ENCODE measurements at regions not wholly inside any gene's neighbourhood (a gene's known extent, or its start where the extent isn't known, plus 50 kb on each side); places are given as distances from the start of the nearest gene placed in this dataset.

GRCh38 chr9:90055226-90055625, 450.4 kb downstream of the GADD45G start:
- TF ChIP-seq, protein P1, sequence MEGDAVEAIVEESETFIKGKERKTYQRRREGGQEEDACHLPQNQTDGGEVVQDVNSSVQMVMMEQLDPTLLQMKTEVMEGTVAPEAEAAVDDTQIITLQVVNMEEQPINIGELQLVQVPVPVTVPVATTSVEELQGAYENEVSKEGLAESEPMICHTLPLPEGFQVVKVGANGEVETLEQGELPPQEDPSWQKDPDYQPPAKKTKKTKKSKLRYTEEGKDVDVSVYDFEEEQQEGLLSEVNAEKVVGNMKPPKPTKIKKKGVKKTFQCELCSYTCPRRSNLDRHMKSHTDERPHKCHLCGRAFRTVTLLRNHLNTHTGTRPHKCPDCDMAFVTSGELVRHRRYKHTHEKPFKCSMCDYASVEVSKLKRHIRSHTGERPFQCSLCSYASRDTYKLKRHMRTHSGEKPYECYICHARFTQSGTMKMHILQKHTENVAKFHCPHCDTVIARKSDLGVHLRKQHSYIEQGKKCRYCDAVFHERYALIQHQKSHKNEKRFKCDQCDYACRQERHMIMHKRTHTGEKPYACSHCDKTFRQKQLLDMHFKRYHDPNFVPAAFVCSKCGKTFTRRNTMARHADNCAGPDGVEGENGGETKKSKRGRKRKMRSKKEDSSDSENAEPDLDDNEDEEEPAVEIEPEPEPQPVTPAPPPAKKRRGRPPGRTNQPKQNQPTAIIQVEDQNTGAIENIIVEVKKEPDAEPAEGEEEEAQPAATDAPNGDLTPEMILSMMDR (IDR thresholded peaks at IDR 0.05; ENCODE audit: unreplicated experiment): no peak
- no peaks in the 10 kb centered on the region for H3K9me3 Mint-ChIP-seq (ENCODE audit: unreplicated experiment)
- H3K36me3 Mint-ChIP-seq (ENCODE audit: low read depth, unreplicated experiment): peaks cover 6% of the 10 kb centered on the region
- peaks cover 2% of the 10 kb centered on the region for H3K27me3 Mint-ChIP-seq (ENCODE audit: unreplicated experiment)
- H3K27ac Mint-ChIP-seq (ENCODE audit: unreplicated experiment): no peak overlapping the region
- peaks cover 28% of the 10 kb centered on the region for H3K4me1 Mint-ChIP-seq (ENCODE audit: unreplicated experiment)
- H3K4me3 Mint-ChIP-seq (ENCODE audit: unreplicated experiment): no peak overlapping the region
- no peak for DNase-seq (ENCODE audit: low spot score)

GRCh38 chr9:90057361-90057760, 452.5 kb downstream of the GADD45G start:
- H3K27me3 Mint-ChIP-seq (ENCODE audit: unreplicated experiment): peaks cover 8% of the 10 kb centered on the region
- peaks cover 6% of the 10 kb centered on the region for H3K36me3 Mint-ChIP-seq (ENCODE audit: low read depth, unreplicated experiment)
- H3K4me1 Mint-ChIP-seq (ENCODE audit: unreplicated experiment): peaks cover 19% of the 10 kb centered on the region
- TF ChIP-seq, protein P1 (IDR thresholded peaks at IDR 0.05; ENCODE audit: unreplicated experiment): no peak
- no peak overlapping the region for H3K4me3 Mint-ChIP-seq (ENCODE audit: unreplicated experiment)
- DNase-seq (ENCODE audit: low spot score): no peak
- H3K9me3 Mint-ChIP-seq (ENCODE audit: unreplicated experiment): no peaks in the 10 kb centered on the region
- no peak overlapping the region for H3K27ac Mint-ChIP-seq (ENCODE audit: unreplicated experiment)

- TF ChIP-seq, protein P1 (IDR thresholded peaks at IDR 0.05; ENCODE audit: unreplicated experiment): no peak
- peaks cover 6% of the 10 kb centered on the region for H3K36me3 Mint-ChIP-seq (ENCODE audit: low read depth, unreplicated experiment)
- H3K27ac Mint-ChIP-seq (ENCODE audit: unreplicated experiment): no peak overlapping the region
- peaks cover 23% of the 10 kb centered on the region for H3K4me1 Mint-ChIP-seq (ENCODE audit: unreplicated experiment)
- peaks cover 10% of the 10 kb centered on the region for H3K27me3 Mint-ChIP-seq (ENCODE audit: unreplicated experiment)
- H3K9me3 Mint-ChIP-seq (ENCODE audit: unreplicated experiment): no peaks in the 10 kb centered on the region
- no peak for DNase-seq (ENCODE audit: low spot score)
- no peak overlapping the region for H3K4me3 Mint-ChIP-seq (ENCODE audit: unreplicated experiment)
Observed at GRCh38 chr9:90058182-90058763, 453.5 kb downstream of the GADD45G start.

- TF ChIP-seq, protein P1 (IDR thresholded peaks at IDR 0.05; ENCODE audit: unreplicated experiment): no peak
- peaks cover 10% of the 10 kb centered on the region for H3K27me3 Mint-ChIP-seq (ENCODE audit: unreplicated experiment)
- no peak for DNase-seq (ENCODE audit: low spot score)
- H3K4me3 Mint-ChIP-seq (ENCODE audit: unreplicated experiment): no peak overlapping the region
- H3K9me3 Mint-ChIP-seq (ENCODE audit: unreplicated experiment): no peaks in the 10 kb centered on the region
- H3K4me1 Mint-ChIP-seq (ENCODE audit: unreplicated experiment): peaks cover 13% of the 10 kb centered on the region
- H3K36me3 Mint-ChIP-seq (ENCODE audit: low read depth, unreplicated experiment): no peaks in the 10 kb centered on the region
- H3K27ac Mint-ChIP-seq (ENCODE audit: unreplicated experiment): no peak overlapping the region
Observed at GRCh38 chr9:90059436-90059835, 454.6 kb downstream of the GADD45G start.

DNA sequence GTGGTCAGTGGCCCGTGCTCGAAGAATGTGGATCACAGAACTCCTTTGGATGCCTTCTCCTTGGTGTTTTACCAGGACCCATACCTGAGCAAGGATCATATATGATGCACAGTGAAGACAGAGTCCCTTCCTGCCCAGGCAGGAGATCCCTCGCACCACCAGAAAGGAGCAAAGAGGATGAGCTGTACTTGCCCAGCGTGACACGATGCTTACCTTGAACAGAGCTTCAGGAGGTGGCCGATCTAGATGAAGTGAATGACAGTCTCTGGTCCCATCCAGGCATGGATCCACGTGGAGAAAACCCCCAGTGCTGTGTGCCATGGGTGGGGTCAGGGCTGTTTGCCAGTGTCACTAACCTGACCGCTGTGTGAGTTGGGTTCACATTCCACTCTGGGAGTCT, 455.4 kb downstream of the GADD45G start:
- peaks cover 10% of the 10 kb centered on the region for H3K27me3 Mint-ChIP-seq (ENCODE audit: unreplicated experiment)
- H3K4me1 Mint-ChIP-seq (ENCODE audit: unreplicated experiment): peaks cover 9% of the 10 kb centered on the region
- no peaks in the 10 kb centered on the region for H3K36me3 Mint-ChIP-seq (ENCODE audit: low read depth, unreplicated experiment)
- no peak for DNase-seq (ENCODE audit: low spot score)
- no peaks in the 10 kb centered on the region for H3K9me3 Mint-ChIP-seq (ENCODE audit: unreplicated experiment)
- no peak overlapping the region for H3K27ac Mint-ChIP-seq (ENCODE audit: unreplicated experiment)
- H3K4me3 Mint-ChIP-seq (ENCODE audit: unreplicated experiment): no peak overlapping the region
- TF ChIP-seq, protein P1 (IDR thresholded peaks at IDR 0.05; ENCODE audit: unreplicated experiment): no peak

Data from endothelial cell (in vitro differentiated cells).